BJ (cell line): ENCODE measurements at regions not wholly inside any gene's neighbourhood (a gene's known extent, or its start where the extent isn't known, plus 50 kb on each side); places are given as distances from the start of the nearest gene placed in this dataset.

Experiments
- CTCF ChIA-PET: fragments of 350-600 bp; formaldehyde crosslinking; extraction: SDS; loops from one replicate; lab custom pipeline; 2021; ENCODE audit warnings: antibody characterized with exemption, inconsistent platforms; lab: Yijun Ruan, JAX
- POLR2A ChIA-PET: fragments of 300-600 bp; sonication (Branson Sonifier 250); formaldehyde crosslinking; extraction: SDS; loops from one replicate; lab custom pipeline; 2021; ENCODE audit warnings: antibody characterized with exemption; lab: Charles Lee
- DNase-seq: peaks from one replicate; pipeline ENCODE4 v3.0.0-alpha.2; 2011; ENCODE audit warnings: low read depth
- H3K27me3 ChIP-seq: 2 replicates; pipeline ENCODE4 v1.6.0; 2011; ENCODE audit warnings: low read length; ENCODE audit not compliant: control insufficient read depth, insufficient read depth
- H3K36me3 ChIP-seq: 2 replicates; pipeline ENCODE4 v1.5.1; 2011; ENCODE audit warnings: low read length; ENCODE audit not compliant: control insufficient read depth, insufficient read depth
- H3K4me3 ChIP-seq: 2 replicates; pipeline ENCODE4 v1.5.1; 2011; ENCODE audit warnings: low read depth, mild to moderate bottlenecking, control low read depth, low read length
- CTCF ChIP-seq: IDR thresholded peaks from 2 replicates; pipeline ENCODE4 v1.5.1; 2011; ENCODE audit warnings: low read depth, mild to moderate bottlenecking, control low read depth, inconsistent platforms, low read length, moderate library complexity; ENCODE audit not compliant: insufficient read depth

GRCh38 chr2:123116595-123116994 lies 908.5 kb upstream of the CNTNAP5 start:
- no peak for DNase-seq
- ChIA-PET CTCF (no interaction called here), POLR2A (no interaction called here)
- Histone ChIP-seq H3K27me3 (no peaks in the 10 kb centered on the region), H3K36me3 (no peaks in the 10 kb centered on the region), H3K4me3 (no peak overlapping the region)
- no peak for TF ChIP-seq CTCF

GRCh38 chr2:123127236-123127635 lies 897.9 kb upstream of the CNTNAP5 start:
- TF ChIP-seq CTCF, result no peak
- Histone ChIP-seq H3K27me3 (no peaks in the 10 kb centered on the region), H3K36me3 (no peaks in the 10 kb centered on the region), H3K4me3 (no peak overlapping the region)
- DNase-seq, result no peak
- CTCF ChIA-PET, result no interaction called here
- POLR2A ChIA-PET, result no interaction called here

- no peaks in the 10 kb centered on the region for H3K36me3 ChIP-seq
- H3K4me3 ChIP-seq, result no peak overlapping the region
- DNase-seq, result no peak
- no peak for TF ChIP-seq CTCF
- ChIA-PET CTCF (no interaction called here), POLR2A (no interaction called here)
- H3K27me3 ChIP-seq, result no peaks in the 10 kb centered on the region
Measured at GRCh38 chr2:123128951-123129350, 896.1 kb upstream of the CNTNAP5 start.

- Histone ChIP-seq H3K4me3 (no peak overlapping the region), H3K36me3 (no peaks in the 10 kb centered on the region), H3K27me3 (no peaks in the 10 kb centered on the region)
- CTCF ChIA-PET, result no interaction called here
- no peak for DNase-seq
- TF ChIP-seq CTCF, result no peak
- POLR2A ChIA-PET, result no interaction called here
Measured at GRCh38 chr2:123136419-123136818, 888.7 kb upstream of the CNTNAP5 start.

- Histone ChIP-seq H3K27me3 (no peaks in the 10 kb centered on the region), H3K36me3 (no peaks in the 10 kb centered on the region), H3K4me3 (no peak overlapping the region)
- POLR2A ChIA-PET, result no interaction called here
- DNase-seq, result no peak
- no peak for TF ChIP-seq CTCF
- CTCF ChIA-PET, result no interaction called here
Measured at GRCh38 chr2:123144082-123144481, 881.0 kb upstream of the CNTNAP5 start.
